ENCODE measurements at regions not wholly inside any gene's neighbourhood (a gene's known extent, or its start where the extent isn't known, plus 50 kb on each side); places are given as distances from the start of the nearest gene placed in this dataset.

DNA sequence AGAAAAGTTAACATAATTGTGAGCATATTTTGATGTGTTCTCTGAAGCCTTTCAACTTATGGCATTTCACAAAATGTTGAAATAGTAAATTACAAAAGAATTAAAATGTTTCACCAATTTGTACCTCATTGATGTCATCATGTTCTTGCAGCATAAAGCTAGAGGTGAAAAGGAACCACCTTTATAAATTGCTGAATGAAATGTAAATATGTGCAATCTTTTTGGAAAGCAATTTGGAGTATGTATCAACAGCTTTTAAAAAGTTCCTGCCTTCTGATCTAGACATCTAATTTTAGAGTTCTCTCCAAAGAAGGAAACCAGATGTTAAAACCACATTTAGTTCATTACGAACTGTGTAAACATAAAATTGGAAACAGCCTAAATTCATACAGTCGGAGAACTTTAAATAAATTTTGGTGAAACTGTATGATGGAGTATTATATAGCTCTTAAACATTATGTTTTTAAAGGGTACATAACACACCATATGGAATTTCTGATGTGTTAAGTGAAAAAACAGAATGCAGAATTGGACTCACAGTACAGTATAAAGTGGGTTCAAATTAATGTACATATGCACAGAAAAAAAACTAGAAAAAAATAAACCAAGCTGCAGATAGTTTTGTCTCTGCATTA, 311.2 kb upstream of the NAALADL2 start:
- Histone ChIP-seq H3K27ac (ENCODE audit: extremely low read depth, low read depth, low read length) (no peak overlapping the region), H3K9me3 (ENCODE audit: control insufficient read depth, insufficient read depth, low read depth, low read length) (no peaks in the 10 kb centered on the region), H3K4me1 (ENCODE audit: control insufficient read depth, insufficient read depth, low read length) (no peaks in the 10 kb centered on the region), H3K4me3 (ENCODE audit: low read depth, low read length) (no peak overlapping the region), H3K36me3 (ENCODE audit: control insufficient read depth in 2 of 2, insufficient read depth in 1 of 2, low read length in 2 of 2) (no peaks in the 10 kb centered on the region)
- ChIA-PET POLR2A (no interaction called here), CTCF (no interaction called here)
- TF ChIP-seq TRIM28 (IDR thresholded peaks at IDR 0.05; ENCODE audit: borderline replicate concordance, low read length) (no peak), ZFP69B (tag by site-specific recombination; IDR thresholded peaks at IDR 0.05) (no peak), ZNF707 (tag by site-specific recombination; IDR thresholded peaks at IDR 0.05) (no peak), ZNF239 (tag by site-specific recombination; IDR thresholded peaks at IDR 0.05) (no peak), OSR2 (tag by site-specific recombination; IDR thresholded peaks at IDR 0.05) (no peak), ZNF140 (tag by site-specific recombination; IDR thresholded peaks at IDR 0.05) (no peak), ZNF121 (tag by site-specific recombination; IDR thresholded peaks at IDR 0.05) (no peak), GLI2 (tag by site-specific recombination; IDR thresholded peaks at IDR 0.05; ENCODE audit: borderline replicate concordance, low read depth) (no peak)
- TF ChIP-seq, protein P1, sequence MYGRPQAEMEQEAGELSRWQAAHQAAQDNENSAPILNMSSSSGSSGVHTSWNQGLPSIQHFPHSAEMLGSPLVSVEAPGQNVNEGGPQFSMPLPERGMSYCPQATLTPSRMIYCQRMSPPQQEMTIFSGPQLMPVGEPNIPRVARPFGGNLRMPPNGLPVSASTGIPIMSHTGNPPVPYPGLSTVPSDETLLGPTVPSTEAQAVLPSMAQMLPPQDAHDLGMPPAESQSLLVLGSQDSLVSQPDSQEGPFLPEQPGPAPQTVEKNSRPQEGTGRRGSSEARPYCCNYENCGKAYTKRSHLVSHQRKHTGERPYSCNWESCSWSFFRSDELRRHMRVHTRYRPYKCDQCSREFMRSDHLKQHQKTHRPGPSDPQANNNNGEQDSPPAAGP (tag by site-specific recombination; IDR thresholded peaks at IDR 0.05), result no peak
- TF ChIP-seq, protein P2, sequence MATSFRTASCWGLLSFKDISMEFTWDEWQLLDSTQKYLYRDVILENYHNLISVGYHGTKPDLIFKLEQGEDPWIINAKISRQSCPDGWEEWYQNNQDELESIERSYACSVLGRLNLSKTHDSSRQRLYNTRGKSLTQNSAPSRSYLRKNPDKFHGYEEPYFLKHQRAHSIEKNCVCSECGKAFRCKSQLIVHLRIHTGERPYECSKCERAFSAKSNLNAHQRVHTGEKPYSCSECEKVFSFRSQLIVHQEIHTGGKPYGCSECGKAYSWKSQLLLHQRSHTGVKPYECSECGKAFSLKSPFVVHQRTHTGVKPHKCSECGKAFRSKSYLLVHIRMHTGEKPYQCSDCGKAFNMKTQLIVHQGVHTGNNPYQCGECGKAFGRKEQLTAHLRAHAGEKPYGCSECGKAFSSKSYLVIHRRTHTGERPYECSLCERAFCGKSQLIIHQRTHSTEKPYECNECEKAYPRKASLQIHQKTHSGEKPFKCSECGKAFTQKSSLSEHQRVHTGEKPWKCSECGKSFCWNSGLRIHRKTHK (tag by site-specific recombination; IDR thresholded peaks at IDR 0.05), result no peak
- TF ChIP-seq, protein P3, sequence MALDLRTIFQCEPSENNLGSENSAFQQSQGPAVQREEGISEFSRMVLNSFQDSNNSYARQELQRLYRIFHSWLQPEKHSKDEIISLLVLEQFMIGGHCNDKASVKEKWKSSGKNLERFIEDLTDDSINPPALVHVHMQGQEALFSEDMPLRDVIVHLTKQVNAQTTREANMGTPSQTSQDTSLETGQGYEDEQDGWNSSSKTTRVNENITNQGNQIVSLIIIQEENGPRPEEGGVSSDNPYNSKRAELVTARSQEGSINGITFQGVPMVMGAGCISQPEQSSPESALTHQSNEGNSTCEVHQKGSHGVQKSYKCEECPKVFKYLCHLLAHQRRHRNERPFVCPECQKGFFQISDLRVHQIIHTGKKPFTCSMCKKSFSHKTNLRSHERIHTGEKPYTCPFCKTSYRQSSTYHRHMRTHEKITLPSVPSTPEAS (tag by site-specific recombination; IDR thresholded peaks at IDR 0.05), result no peak
- TF ChIP-seq, protein P4, sequence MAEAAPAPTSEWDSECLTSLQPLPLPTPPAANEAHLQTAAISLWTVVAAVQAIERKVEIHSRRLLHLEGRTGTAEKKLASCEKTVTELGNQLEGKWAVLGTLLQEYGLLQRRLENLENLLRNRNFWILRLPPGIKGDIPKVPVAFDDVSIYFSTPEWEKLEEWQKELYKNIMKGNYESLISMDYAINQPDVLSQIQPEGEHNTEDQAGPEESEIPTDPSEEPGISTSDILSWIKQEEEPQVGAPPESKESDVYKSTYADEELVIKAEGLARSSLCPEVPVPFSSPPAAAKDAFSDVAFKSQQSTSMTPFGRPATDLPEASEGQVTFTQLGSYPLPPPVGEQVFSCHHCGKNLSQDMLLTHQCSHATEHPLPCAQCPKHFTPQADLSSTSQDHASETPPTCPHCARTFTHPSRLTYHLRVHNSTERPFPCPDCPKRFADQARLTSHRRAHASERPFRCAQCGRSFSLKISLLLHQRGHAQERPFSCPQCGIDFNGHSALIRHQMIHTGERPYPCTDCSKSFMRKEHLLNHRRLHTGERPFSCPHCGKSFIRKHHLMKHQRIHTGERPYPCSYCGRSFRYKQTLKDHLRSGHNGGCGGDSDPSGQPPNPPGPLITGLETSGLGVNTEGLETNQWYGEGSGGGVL (tag by site-specific recombination; IDR thresholded peaks at IDR 0.05), result no peak

DNA sequence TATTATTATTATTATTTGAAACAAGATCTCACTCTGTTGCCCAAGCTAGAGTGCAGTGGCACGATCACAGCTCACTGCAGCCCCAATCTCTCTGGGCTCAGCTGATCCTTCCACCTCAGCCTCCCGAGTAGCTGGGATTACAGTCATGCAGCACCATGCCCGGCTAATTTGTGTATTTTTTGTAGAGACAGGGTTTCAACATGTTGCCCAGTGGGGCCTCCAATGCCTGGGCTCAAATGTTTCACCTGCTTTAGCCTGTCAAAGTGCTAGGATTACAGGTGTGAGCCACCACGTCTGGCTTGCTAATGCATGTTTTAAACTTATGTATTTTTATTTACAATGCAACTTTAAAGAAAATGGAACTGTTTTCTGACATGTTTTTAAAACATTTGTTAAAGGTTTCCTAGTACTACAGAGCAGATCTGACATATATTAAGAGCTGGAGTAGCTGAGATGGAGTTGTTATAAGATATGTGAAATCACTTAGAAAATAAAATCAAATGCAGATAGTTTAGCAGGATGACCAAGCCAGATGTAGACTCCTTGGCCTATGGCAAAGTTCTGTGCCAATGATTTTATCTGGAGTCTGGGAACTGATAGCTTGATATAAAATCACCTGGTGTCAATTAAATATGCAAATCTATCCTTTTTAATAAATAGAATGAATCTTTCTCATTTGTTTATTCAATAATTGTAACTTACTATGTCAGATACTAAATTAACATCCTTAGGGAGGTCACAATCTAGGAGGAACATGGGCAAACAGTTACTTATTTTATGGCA, 310.1 kb upstream of the NAALADL2 start:
- TF ChIP-seq ZFP41 (tag by site-specific recombination; IDR thresholded peaks at IDR 0.05; ENCODE audit: borderline replicate concordance), result no peak
- no peak for TF ChIP-seq ZNF169 (tag by site-specific recombination; IDR thresholded peaks at IDR 0.05)
- no peak for TF ChIP-seq IKZF3 (tag by site-specific recombination; IDR thresholded peaks at IDR 0.05)
- H3K27ac ChIP-seq (ENCODE audit: extremely low read depth, low read depth, low read length), result no peak overlapping the region
- no peaks in the 10 kb centered on the region for H3K4me1 ChIP-seq (ENCODE audit: control insufficient read depth, insufficient read depth, low read length)
- CTCF ChIA-PET, result no interaction called here
- POLR2A ChIA-PET, result no interaction called here
- H3K9me3 ChIP-seq (ENCODE audit: control insufficient read depth, insufficient read depth, low read depth, low read length), result no peaks in the 10 kb centered on the region
- no peak overlapping the region for H3K4me3 ChIP-seq (ENCODE audit: low read depth, low read length)
- no peaks in the 10 kb centered on the region for H3K36me3 ChIP-seq (ENCODE audit: control insufficient read depth in 2 of 2, insufficient read depth in 1 of 2, low read length in 2 of 2)

DNA sequence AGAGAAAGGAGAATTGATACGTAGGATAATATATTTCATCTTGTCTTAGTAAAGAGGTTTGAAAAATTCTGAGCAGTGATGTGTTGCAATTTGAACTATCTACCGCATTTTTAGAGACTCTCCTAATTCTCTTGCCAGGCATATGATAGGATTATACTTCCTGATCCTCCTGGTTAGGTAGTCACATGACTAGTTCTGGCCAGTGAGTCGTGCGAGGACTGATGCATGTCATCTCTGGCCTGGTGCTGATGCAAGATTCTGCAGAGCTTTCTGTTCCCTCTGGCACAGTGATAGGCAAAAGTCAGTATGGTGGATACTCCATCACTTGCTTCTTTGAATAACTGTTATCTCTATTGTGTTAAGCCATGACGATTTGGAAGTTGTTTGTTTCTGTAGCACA, 277.6 kb upstream of the NAALADL2 start:
- CTCF ChIA-PET, result no interaction called here
- TF ChIP-seq ZNF560 (tag by site-specific recombination; IDR thresholded peaks at IDR 0.05; ENCODE audit: borderline replicate concordance), result no peak
- no peak for TF ChIP-seq SCRT1 (tag by site-specific recombination; IDR thresholded peaks at IDR 0.05; ENCODE audit: borderline replicate concordance)
- no peak for TF ChIP-seq SP3 (tag by site-specific recombination; IDR thresholded peaks at IDR 0.05)
- TF ChIP-seq YY2 (tag by site-specific recombination; IDR thresholded peaks at IDR 0.05), result no peak
- no peak for TF ChIP-seq ZNF274 (IDR thresholded peaks at IDR 0.05; ENCODE audit: low read length)
- TF ChIP-seq ZNF274 (tag by site-specific recombination; IDR thresholded peaks at IDR 0.05; ENCODE audit: borderline replicate concordance), result no peak
- TF ChIP-seq ZNF10 (tag by site-specific recombination; IDR thresholded peaks at IDR 0.05), result no peak
- no peak for TF ChIP-seq ZNF202 (tag by site-specific recombination; IDR thresholded peaks at IDR 0.05; ENCODE audit: borderline replicate concordance)
- no peak for TF ChIP-seq ZBTB20 (tag by site-specific recombination; IDR thresholded peaks at IDR 0.05)
- no peak for TF ChIP-seq ZNF843 (tag by site-specific recombination; IDR thresholded peaks at IDR 0.05)
- no peak for TF ChIP-seq YY1 (tag by site-specific recombination; IDR thresholded peaks at IDR 0.05)
- no peak for TF ChIP-seq ZNF549 (tag by site-specific recombination; IDR thresholded peaks at IDR 0.05)
- no peak for TF ChIP-seq KLF8 (tag by site-specific recombination; IDR thresholded peaks at IDR 0.05)
- no peaks in the 10 kb centered on the region for H3K4me1 ChIP-seq (ENCODE audit: control insufficient read depth, insufficient read depth, low read length)
- no peak overlapping the region for H3K27ac ChIP-seq (ENCODE audit: extremely low read depth, low read depth, low read length)
- H3K4me3 ChIP-seq (ENCODE audit: low read depth, low read length), result no peak overlapping the region
- no peaks in the 10 kb centered on the region for H3K9me3 ChIP-seq (ENCODE audit: control insufficient read depth, insufficient read depth, low read depth, low read length)
- POLR2A ChIA-PET, result no interaction called here
- H3K36me3 ChIP-seq (ENCODE audit: control insufficient read depth in 2 of 2, insufficient read depth in 1 of 2, low read length in 2 of 2), result no peaks in the 10 kb centered on the region

Data from HEK293 (cell line).